Astrocyte (in vitro differentiated cells and primary cell): ENCODE measurements at regions not wholly inside any gene's neighbourhood (a gene's known extent, or its start where the extent isn't known, plus 50 kb on each side); places are given as distances from the start of the nearest gene placed in this dataset.

Experiments used
- DNase-seq: peaks from one replicate; pipeline ENCODE4 v3.0.0-alpha.2; 2010; ENCODE audit warnings: low read depth
- FAIRE-seq: peaks from 2 replicates; lab custom pipeline; 2011; peaks lifted over from hg19 to GRCh38; lab: Jason Lieb, UNC
- H2AFZ ChIP-seq: 2 replicates; pipeline ENCODE4 v1.6.0; 2012; ENCODE audit warnings: low read depth, low read length, inconsistent platforms
- H3K27ac ChIP-seq: 2 replicates; pipeline ENCODE4 v1.5.1; 2011; ENCODE audit warnings: low read depth, low read length, inconsistent platforms
- H3K27me3 ChIP-seq: 2 replicates; pipeline ENCODE4 v1.6.0; 2011; ENCODE audit warnings: low read length, inconsistent platforms; ENCODE audit not compliant: insufficient read depth
- H3K36me3 ChIP-seq: 2 replicates; pipeline ENCODE4 v1.5.1; 2011; ENCODE audit warnings: low read length, inconsistent platforms; ENCODE audit not compliant: insufficient read depth
- H3K4me1 ChIP-seq: 2 replicates; pipeline ENCODE4 v1.5.1; 2011; ENCODE audit warnings: low read length, inconsistent platforms; ENCODE audit not compliant: insufficient read depth
- H3K4me2 ChIP-seq: 2 replicates; pipeline ENCODE4 v1.6.0; 2012; ENCODE audit warnings: low read length, inconsistent platforms
- H3K4me3 ChIP-seq: 2 replicates; pipeline ENCODE4 v1.5.1; 2011; ENCODE audit warnings: low read depth, mild to moderate bottlenecking, low read length, inconsistent platforms; ENCODE audit not compliant: insufficient read depth
- H3K79me2 ChIP-seq: 2 replicates; pipeline ENCODE4 v1.6.0; 2012; ENCODE audit warnings: mild to moderate bottlenecking, low read length, inconsistent platforms; ENCODE audit not compliant: insufficient read depth
- H3K9ac ChIP-seq: 2 replicates; pipeline ENCODE4 v1.6.0; 2012; ENCODE audit warnings: mild to moderate bottlenecking, low read length, inconsistent platforms
- H3K9me3 ChIP-seq: 2 replicates; pipeline ENCODE4 v1.5.1; 2012; ENCODE audit warnings: low read depth, mild to moderate bottlenecking, low read length, inconsistent platforms; ENCODE audit not compliant: insufficient read depth
- H4K20me1 ChIP-seq: 2 replicates; pipeline ENCODE4 v1.6.0; 2012; ENCODE audit warnings: low read length, inconsistent platforms; ENCODE audit not compliant: insufficient read depth
- H3K27ac Mint-ChIP-seq: one replicate; pipeline ENCODE4 v1.8.0; 2021; ENCODE audit warnings: mild to moderate bottlenecking, mixed read lengths; ENCODE audit not compliant: unreplicated experiment
- H3K27me3 Mint-ChIP-seq: one replicate; pipeline ENCODE4 v1.8.0; 2021; ENCODE audit warnings: low read depth, mixed read lengths; ENCODE audit not compliant: unreplicated experiment
- H3K36me3 Mint-ChIP-seq: one replicate; pipeline ENCODE4 v1.8.0; 2021; ENCODE audit warnings: low read depth, mixed read lengths; ENCODE audit not compliant: unreplicated experiment
- H3K4me1 Mint-ChIP-seq: one replicate; pipeline ENCODE4 v1.8.0; 2021; ENCODE audit warnings: low read depth, mixed read lengths; ENCODE audit not compliant: unreplicated experiment
- H3K4me3 Mint-ChIP-seq: one replicate; pipeline ENCODE4 v1.8.0; 2021; ENCODE audit warnings: mild to moderate bottlenecking, moderate library complexity, mixed read lengths; ENCODE audit not compliant: unreplicated experiment
- H3K9me3 Mint-ChIP-seq: one replicate; pipeline ENCODE4 v1.8.0; 2021; ENCODE audit warnings: mild to moderate bottlenecking, mixed read lengths; ENCODE audit not compliant: unreplicated experiment
- CTCF ChIP-seq: IDR thresholded peaks from 2 replicates; pipeline ENCODE4 v1.5.1; 2011; ENCODE audit warnings: low read depth, mild to moderate bottlenecking, inconsistent platforms, low read length, moderate library complexity; ENCODE audit not compliant: insufficient read depth
- EZH2 ChIP-seq: IDR thresholded peaks from 2 replicates; pipeline ENCODE4 v1.6.1; 2012; ENCODE audit warnings: mild to moderate bottlenecking, low read length, inconsistent platforms; ENCODE audit not compliant: insufficient read depth

DNA sequence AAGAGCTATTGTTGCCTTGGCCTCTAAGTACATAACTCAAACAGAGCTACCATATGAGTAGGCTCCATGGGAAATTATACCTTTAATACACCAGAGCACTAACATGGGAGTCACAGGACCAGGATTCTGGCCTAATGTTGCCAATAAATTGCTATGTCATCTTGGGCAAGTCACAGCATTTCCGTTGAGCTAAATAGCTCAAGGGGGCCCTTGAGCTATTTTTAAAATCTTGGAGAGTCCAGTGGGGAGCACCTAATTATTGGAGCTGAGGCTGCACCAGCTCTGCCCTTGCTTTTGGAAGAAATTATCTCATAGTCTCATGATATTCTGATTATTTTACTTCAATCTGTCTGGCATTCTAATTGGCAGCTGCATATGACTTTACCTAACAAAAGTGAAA, 350.8 kb downstream of the ENC1 start:
- H3K9me3 Mint-ChIP-seq: peaks cover 2% of the 10 kb centered on the region
- H3K27me3 Mint-ChIP-seq: no peaks in the 10 kb centered on the region
- Histone ChIP-seq H3K27me3 (no peaks in the 10 kb centered on the region), H3K27ac (no peak overlapping the region), H3K9ac (no peak overlapping the region), H3K79me2 (no peaks in the 10 kb centered on the region), H3K4me2 (no peak overlapping the region), H3K4me1 (peaks cover 4% of the 10 kb centered on the region), H3K36me3 (no peaks in the 10 kb centered on the region), H4K20me1 (no peaks in the 10 kb centered on the region), H3K9me3 (no peaks in the 10 kb centered on the region), H3K4me3 (no peak overlapping the region), H2AFZ (no peak overlapping the region)
- DNase-seq (no peak), FAIRE-seq (no peak)
- TF ChIP-seq EZH2 (no peak), CTCF (no peak)
- H3K27ac Mint-ChIP-seq: no peak overlapping the region
- H3K4me1 Mint-ChIP-seq: peaks cover 18% of the 10 kb centered on the region
- H3K36me3 Mint-ChIP-seq: no peaks in the 10 kb centered on the region
- no peak overlapping the region for H3K4me3 Mint-ChIP-seq

DNA sequence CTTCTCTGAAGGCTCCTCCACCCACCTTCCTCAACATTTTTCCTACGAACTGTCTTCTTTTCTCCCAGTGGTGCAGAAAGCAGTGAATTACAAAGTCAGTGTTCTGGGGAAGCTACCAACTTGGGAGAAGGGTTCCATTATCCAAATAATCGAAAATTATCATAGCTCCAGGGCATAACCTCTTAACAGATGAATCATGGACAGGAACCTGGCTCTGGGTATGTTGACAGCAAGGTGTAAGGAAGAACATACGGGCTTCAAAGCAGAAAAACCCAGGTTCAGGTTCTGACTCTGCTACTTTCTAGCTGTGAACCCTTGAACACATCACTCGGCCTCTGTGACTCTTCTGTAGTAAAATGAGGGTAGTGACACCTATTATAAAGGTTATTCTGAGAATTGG, 351.3 kb downstream of the ENC1 start:
- no peak for TF ChIP-seq CTCF
- no peak for TF ChIP-seq EZH2
- Mint-ChIP-seq H3K4me3 (no peak overlapping the region), H3K4me1 (peaks cover 18% of the 10 kb centered on the region), H3K27ac (no peak overlapping the region), H3K9me3 (peaks cover 2% of the 10 kb centered on the region), H3K27me3 (no peaks in the 10 kb centered on the region), H3K36me3 (no peaks in the 10 kb centered on the region)
- peaks cover under 1% of the 10 kb centered on the region for H3K4me1 ChIP-seq
- DNase-seq (no peak), FAIRE-seq (no peak)
- H2AFZ ChIP-seq: no peak overlapping the region
- H3K4me2 ChIP-seq: no peak overlapping the region
- H4K20me1 ChIP-seq: no peaks in the 10 kb centered on the region
- no peaks in the 10 kb centered on the region for H3K36me3 ChIP-seq
- H3K9ac ChIP-seq: no peak overlapping the region
- H3K27ac ChIP-seq: no peak overlapping the region
- H3K79me2 ChIP-seq: no peaks in the 10 kb centered on the region
- H3K4me3 ChIP-seq: no peak overlapping the region
- no peaks in the 10 kb centered on the region for H3K27me3 ChIP-seq
- H3K9me3 ChIP-seq: no peaks in the 10 kb centered on the region

GRCh38 chr5:74288448-74289108, 351.9 kb downstream of the ENC1 start:
- FAIRE-seq (no peak), DNase-seq (no peak)
- Mint-ChIP-seq H3K27me3 (no peaks in the 10 kb centered on the region), H3K4me3 (no peak overlapping the region), H3K36me3 (no peaks in the 10 kb centered on the region), H3K9me3 (peaks cover 2% of the 10 kb centered on the region), H3K4me1 (peaks cover 18% of the 10 kb centered on the region), H3K27ac (no peak overlapping the region)
- Histone ChIP-seq H4K20me1 (no peaks in the 10 kb centered on the region), H3K4me1 (no peaks in the 10 kb centered on the region), H3K4me3 (no peak overlapping the region), H3K9ac (no peak overlapping the region), H3K27me3 (no peaks in the 10 kb centered on the region), H3K9me3 (no peaks in the 10 kb centered on the region), H3K4me2 (no peak overlapping the region), H3K79me2 (no peaks in the 10 kb centered on the region), H3K36me3 (no peaks in the 10 kb centered on the region), H3K27ac (no peak overlapping the region), H2AFZ (no peak overlapping the region)
- TF ChIP-seq CTCF (no peak), EZH2 (no peak)
